HEK293 (cell line): ENCODE measurements at regions not wholly inside any gene's neighbourhood (a gene's known extent, or its start where the extent isn't known, plus 50 kb on each side); places are given as distances from the start of the nearest gene placed in this dataset.

Experiments
- CTCF ChIA-PET: fragments of 350-600 bp; formaldehyde crosslinking; extraction: SDS; loops from one replicate; lab custom pipeline; 2021; ENCODE audit warnings: antibody characterized with exemption; lab: Yijun Ruan, JAX
- POLR2A ChIA-PET: fragments of 300-600 bp; formaldehyde crosslinking; extraction: SDS; loops from one replicate; lab custom pipeline; 2020; ENCODE audit warnings: antibody characterized with exemption, inconsistent platforms; lab: Yijun Ruan, JAX
- H3K27ac ChIP-seq: fragments of 200-500 bp; sonication (Bioruptor generic); 2 replicates; pipeline ENCODE4 v1.5.1; 2014; ENCODE audit warnings: low read depth, low read length, control low read depth, inconsistent platforms; ENCODE audit errors: extremely low read depth
- H3K36me3 ChIP-seq, 2 experiments: fragments of 200-500 bp in 1 of 2; sonication (Bioruptor generic) in 1 of 2; 1 replicate in 1 of 2; 2 replicates in 1 of 2; pipeline ENCODE4 v1.5.1; 2014 to 2017; ENCODE audit warnings: inconsistent platforms in 2 of 2, low read length in 2 of 2; ENCODE audit not compliant: control insufficient read depth in 2 of 2, insufficient read depth in 1 of 2
- H3K4me1 ChIP-seq: fragments of 200-500 bp; sonication (Bioruptor generic); 2 replicates; pipeline ENCODE4 v1.5.1; 2014; ENCODE audit warnings: mild to moderate bottlenecking, low read length, inconsistent platforms; ENCODE audit not compliant: control insufficient read depth, insufficient read depth
- H3K4me3 ChIP-seq: 2 replicates; pipeline ENCODE4 v1.5.1; 2011; ENCODE audit warnings: low read depth, mild to moderate bottlenecking, control low read depth, low read length, moderate library complexity
- H3K9me3 ChIP-seq: fragments of 200-500 bp; sonication (Bioruptor generic); 2 replicates; pipeline ENCODE4 v1.5.1; 2014; ENCODE audit warnings: low read depth, low read length, inconsistent platforms; ENCODE audit not compliant: control insufficient read depth, insufficient read depth
- CTCF ChIP-seq: fragments of 450-650 bp; formaldehyde crosslinking; IDR thresholded peaks from 2 replicates; pipeline ENCODE4 v1.5.1; 2016; ENCODE audit warnings: missing biosample characterization, missing genetic modification characterization
- HOXD13 ChIP-seq: sonication (generic); formaldehyde crosslinking; IDR thresholded peaks from 2 replicates; pipeline ENCODE4 v1.8.0; 2022; ENCODE audit warnings: missing genetic modification reagents, borderline replicate concordance
- PRDM2 ChIP-seq: fragments of 450-650 bp; formaldehyde crosslinking; IDR thresholded peaks from 2 replicates; pipeline ENCODE4 v1.5.1; 2016; ENCODE audit warnings: missing biosample characterization, missing genetic modification characterization, borderline replicate concordance
- REST ChIP-seq: fragments of 450-650 bp; formaldehyde crosslinking; IDR thresholded peaks from 2 replicates; pipeline ENCODE4 v1.5.1; 2016; ENCODE audit warnings: missing biosample characterization, missing genetic modification characterization
- SCRT2 ChIP-seq: fragments of 450-650 bp; formaldehyde crosslinking; IDR thresholded peaks from 2 replicates; pipeline ENCODE4 v1.5.1; 2016; ENCODE audit warnings: missing biosample characterization, missing genetic modification characterization
- SP2 ChIP-seq: fragments of 450-650 bp; formaldehyde crosslinking; IDR thresholded peaks from 2 replicates; pipeline ENCODE4 v1.5.1; 2016; ENCODE audit warnings: missing biosample characterization, missing genetic modification characterization
- ZBTB1 ChIP-seq: fragments of 450-650 bp; formaldehyde crosslinking; IDR thresholded peaks from 2 replicates; pipeline ENCODE4 v1.5.1; 2016; ENCODE audit warnings: missing biosample characterization, missing genetic modification characterization
- ZBTB11 ChIP-seq: fragments of 450-650 bp; formaldehyde crosslinking; conservative IDR thresholded peaks from 2 replicates; pipeline ENCODE4 v1.5.1; 2016; ENCODE audit warnings: low read depth, missing biosample characterization, missing genetic modification characterization
- ZNF221 ChIP-seq: fragments of 450-650 bp; formaldehyde crosslinking; IDR thresholded peaks from 2 replicates; pipeline ENCODE4 v1.5.1; 2017; ENCODE audit warnings: missing biosample characterization, missing genetic modification characterization, borderline replicate concordance
- ZNF48 ChIP-seq: fragments of 450-650 bp; formaldehyde crosslinking; IDR thresholded peaks from 2 replicates; pipeline ENCODE4 v1.5.1; 2016; ENCODE audit warnings: missing biosample characterization, missing genetic modification characterization
- ZNF658 ChIP-seq: fragments of 450-650 bp; formaldehyde crosslinking; IDR thresholded peaks from 2 replicates; pipeline ENCODE4; 2016; ENCODE audit warnings: missing biosample characterization, missing genetic modification characterization
- ZNF670 ChIP-seq: fragments of 450-650 bp; formaldehyde crosslinking; IDR thresholded peaks from 2 replicates; pipeline ENCODE4 v1.5.1; 2016; ENCODE audit warnings: missing biosample characterization, missing genetic modification characterization, low read depth
- ZSCAN23 ChIP-seq: fragments of 450-650 bp; formaldehyde crosslinking; IDR thresholded peaks from 2 replicates; pipeline ENCODE4 v1.5.1; 2016; ENCODE audit warnings: missing biosample characterization, missing genetic modification characterization

- Histone ChIP-seq H3K27ac (no peak overlapping the region), H3K9me3 (no peaks in the 10 kb centered on the region), H3K4me1 (no peaks in the 10 kb centered on the region), H3K4me3 (no peak overlapping the region), H3K36me3 (no peaks in the 10 kb centered on the region)
- CTCF ChIA-PET: interaction anchor here (0.7 kb wide), 1 partner anchor 742 kb away, joined by 4 read pairs; no protein-coding TSS in a partner anchor
- TF ChIP-seq CTCF (tag by site-specific recombination): no peak
- no peak for TF ChIP-seq ZBTB1
- TF ChIP-seq ZNF658: no peak
- no peak for TF ChIP-seq REST (tag by site-specific recombination)
- no peak for TF ChIP-seq SP2 (tag by site-specific recombination)
- TF ChIP-seq ZNF670 (tag by site-specific recombination): no peak
- no peak for TF ChIP-seq ZNF221
- TF ChIP-seq HOXD13 (CRISPR knock-in tag): no peak
- TF ChIP-seq ZNF48 (tag by site-specific recombination): no peak
- no peak for TF ChIP-seq ZSCAN23
- TF ChIP-seq SCRT2 (tag by site-specific recombination): no peak
- TF ChIP-seq PRDM2: no peak
- TF ChIP-seq ZBTB11 (tag by site-specific recombination): no peak
- POLR2A ChIA-PET: no interaction called here
These were observed 195.7 kb downstream of the GPAT3 start for GRCh38 chr4:83731609-83732008.
